Activated CD4-positive, CD25-positive, alpha-beta regulatory T cell treated with anti-CD3 and anti-CD28 coated beads, Interleukin-2, amount 50 U/mL, for 24 hours (primary cell): ENCODE measurements at regions not wholly inside any gene's neighbourhood (a gene's known extent, or its start where the extent isn't known, plus 50 kb on each side); places are given as distances from the start of the nearest gene placed in this dataset.

ENCODE experiments used
- ATAC-seq, 2 donors: fragments of 150-1000 bp; cut with Tn5 transposase; one replicate each; pipeline ENCODE4 v1.10.0; 2021; ENCODE audit warnings: mild to moderate bottlenecking in 1 of 2, moderate library complexity in 1 of 2

DNA sequence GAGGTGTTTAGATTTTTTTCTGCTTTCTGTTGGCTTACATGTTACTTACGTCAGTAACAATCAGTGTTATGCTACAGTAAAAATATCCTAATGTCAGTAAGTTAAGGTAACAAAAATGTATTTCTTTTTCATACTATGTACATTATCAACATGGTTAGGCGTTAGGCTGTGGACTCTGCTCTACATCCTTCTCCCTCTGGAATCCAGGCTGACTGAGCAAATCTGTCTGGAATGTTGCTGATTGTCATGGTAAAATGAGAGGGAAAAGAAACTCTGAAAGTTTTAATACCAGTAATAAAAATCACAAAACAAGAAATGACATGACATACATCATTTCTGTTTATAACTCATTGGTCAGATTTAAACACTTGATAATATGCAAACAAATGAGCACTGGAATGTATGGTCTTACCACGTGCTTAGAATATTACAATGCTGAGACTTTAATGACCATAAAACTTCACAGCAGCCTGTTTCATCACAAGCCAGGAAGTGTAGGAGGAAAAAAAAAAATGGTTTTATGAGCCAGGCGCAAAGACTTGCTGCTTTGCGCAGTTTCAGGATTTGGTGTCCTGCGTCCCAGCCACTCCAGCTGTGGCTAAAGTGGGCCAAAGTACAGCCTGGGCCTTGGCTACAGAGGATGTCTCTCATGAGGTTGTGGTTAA, 252.4 kb downstream of the FSIP2 start:
- ATAC-seq, result no peak

DNA sequence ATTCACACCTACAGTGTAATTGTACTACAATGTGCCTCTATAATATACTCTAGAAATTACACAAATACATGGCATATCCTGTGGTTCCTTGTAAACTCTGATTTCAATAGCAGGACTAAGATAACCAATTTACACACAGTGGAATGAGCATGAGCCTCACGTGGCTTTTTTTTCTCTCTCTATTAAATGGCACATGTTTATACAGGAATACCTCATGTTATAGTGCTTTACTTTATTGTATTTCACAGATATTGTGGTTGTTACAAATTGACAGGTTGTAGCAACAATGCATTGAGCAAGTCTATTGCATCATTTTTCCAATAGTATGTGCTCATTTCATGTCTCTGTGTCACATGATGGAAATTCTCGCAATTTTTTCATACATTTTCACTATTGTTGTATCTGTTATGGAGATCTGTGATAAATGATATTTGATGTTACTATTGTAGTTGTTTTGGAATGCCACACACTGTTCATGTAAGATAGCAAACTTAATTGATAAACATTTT, 260.0 kb downstream of the FSIP2 start:
- ATAC-seq, result no peak

DNA sequence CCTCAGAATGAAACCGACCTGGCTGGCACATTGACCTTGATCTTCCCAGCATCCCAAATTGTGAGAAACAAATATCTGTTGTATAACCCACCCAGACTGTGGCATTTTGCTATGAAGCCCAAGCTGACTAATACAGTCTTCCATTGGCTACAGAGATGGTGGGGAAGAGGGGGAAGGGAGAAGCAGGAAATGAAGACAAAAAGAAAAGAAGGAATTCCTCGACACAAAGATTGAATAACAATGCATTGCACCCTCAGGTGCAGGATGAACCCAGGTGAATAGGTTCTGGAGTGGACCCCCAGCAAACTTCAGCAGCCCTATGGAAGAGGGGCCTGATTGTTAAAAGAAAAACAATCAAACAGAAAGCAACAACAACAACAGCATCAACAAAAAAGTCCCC, 270.7 kb downstream of the FSIP2 start:
- ATAC-seq, result no peak

DNA sequence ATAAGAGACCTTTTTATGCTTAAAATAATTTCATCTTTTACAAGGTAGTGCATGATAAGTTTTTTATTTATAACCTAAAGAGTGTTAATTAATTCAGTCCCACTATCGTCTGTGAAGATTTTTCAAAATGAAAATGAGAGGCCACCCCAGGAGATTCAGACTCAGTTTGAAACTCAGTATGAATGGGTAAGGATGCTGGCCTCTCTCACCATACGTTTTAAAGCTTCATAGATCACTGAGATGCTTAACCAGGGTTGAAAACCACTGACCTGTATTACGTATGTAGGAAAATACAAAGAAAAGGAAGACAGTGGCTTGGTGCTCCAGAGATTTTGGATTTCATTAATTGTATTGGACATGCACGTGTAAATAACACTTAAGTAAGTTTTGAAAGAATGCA, 278.7 kb downstream of the FSIP2 start:
- no peak for ATAC-seq

DNA sequence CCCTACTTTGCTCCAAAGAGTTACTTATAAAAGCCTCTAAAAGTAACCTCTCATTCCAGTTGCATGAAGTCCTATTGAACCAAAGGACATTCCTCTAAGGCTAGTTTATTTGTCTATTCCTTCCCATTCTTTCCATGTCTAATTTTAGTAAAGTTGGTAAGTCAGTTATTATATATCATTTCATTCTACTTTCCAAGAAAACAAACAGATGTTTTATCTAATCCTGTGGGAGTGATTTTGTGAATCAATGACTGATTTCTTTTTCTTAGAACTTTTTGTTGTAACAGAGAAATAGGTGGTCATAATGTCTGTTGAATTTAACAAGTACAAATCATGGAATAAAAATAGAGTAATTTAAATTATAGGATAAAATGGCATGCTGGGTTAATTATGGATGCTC, 286.3 kb downstream of the FSIP2 start:
- ATAC-seq, result no peak

DNA sequence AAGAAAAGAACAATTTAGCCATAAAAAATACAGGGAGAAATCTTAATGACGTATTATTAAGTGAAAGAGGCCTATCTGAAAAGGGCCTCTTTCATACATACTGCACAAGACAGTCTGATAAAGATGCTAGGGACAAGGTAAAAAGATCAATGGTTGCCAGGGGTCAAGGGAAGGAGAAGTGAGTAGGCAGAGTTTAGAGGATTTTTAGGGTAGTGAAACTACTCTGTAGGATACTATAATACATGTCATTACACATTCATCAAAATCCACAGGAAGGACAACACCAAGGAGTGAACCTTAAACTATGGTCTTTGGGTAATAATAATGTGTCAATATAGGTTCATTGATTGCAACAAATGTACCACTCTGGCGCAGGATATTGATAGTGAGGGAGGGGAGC, 289.3 kb downstream of the FSIP2 start:
- no peak for ATAC-seq

DNA sequence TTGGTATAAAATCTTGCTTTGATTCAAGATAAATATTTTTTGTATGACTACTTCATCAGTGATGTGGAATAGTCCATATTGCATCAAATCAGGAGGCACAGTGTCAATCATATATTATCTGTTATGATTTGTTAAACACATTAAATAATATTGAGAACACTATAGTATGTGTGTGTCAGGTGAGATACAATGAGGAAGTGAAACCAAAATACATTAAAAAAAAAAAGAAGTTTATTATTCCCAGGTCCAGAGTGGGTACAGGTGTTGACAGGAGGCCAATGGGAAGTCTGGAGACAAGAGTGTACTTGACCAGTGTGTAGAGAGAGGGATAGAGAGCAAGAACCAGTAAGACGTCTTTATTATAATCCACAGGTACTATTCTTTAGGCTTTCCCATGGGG, 292.6 kb downstream of the FSIP2 start:
- ATAC-seq, result no peak

DNA sequence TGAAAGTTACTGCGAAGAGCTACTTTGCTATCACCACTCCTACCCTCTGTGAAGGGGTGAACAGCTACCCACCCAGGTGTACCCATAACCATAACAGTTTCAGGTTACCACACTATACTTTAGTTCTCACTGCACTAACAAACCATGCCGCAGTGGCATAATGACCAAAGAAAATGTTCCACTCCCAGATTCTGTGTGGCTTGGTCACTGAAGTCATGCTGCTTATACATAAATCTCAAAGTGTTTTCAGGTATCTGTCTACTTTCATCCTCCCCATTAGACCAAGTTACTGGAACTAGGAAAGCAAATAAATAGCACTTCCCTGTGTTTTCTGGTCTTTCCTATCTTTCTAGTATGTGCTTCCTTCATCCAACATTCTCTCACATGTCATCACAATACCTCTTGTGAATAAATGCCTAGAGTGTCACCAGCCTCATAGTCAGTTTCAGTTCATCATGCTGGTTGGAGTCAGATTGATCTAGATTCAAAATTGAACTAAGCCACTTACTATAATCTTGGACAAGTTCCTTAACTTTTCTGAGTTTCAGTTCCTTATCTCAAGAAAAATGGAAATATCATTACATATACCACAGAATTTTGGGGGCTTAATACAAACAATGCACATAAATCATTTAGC, 293.6 kb downstream of the FSIP2 start:
- ATAC-seq, result no peak

DNA sequence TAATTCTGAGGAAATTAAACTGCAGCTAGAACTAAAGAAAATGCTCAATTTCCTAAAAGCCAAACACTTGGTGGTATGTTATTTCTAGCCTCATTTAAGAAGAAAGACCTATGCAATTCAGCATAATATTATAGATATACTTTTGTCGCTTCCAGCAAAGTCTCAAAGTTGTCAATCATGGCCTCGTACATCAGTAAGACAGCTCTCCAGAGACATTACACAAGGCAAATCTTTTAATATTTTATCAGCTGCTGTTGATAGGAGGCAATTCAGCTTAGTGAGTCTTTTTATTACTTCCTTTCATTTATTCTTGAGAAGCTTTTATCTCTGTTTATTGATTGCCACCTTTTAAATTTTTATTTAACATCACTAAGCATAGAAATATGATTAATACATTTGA, 294.3 kb downstream of the FSIP2 start:
- ATAC-seq, result no peak

DNA sequence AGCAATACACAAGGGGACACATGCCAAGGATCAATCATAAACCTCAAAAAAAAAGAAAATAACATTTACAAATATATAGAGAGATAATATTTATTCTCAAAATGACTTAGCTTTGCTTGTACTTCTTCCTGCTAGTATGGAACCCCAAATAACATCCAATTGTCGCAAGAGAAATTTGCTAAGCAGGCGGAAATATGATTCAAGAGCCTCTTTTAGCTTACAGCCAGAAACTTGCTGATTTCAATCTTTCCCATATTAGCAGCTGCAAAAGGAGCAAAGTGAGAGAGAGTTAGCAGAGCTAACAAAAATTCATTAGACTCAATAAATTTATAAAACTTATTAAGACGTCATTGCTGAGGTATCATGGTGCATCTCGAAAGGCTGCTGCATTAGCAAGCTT, 294.9 kb downstream of the FSIP2 start:
- ATAC-seq, result no peak

DNA sequence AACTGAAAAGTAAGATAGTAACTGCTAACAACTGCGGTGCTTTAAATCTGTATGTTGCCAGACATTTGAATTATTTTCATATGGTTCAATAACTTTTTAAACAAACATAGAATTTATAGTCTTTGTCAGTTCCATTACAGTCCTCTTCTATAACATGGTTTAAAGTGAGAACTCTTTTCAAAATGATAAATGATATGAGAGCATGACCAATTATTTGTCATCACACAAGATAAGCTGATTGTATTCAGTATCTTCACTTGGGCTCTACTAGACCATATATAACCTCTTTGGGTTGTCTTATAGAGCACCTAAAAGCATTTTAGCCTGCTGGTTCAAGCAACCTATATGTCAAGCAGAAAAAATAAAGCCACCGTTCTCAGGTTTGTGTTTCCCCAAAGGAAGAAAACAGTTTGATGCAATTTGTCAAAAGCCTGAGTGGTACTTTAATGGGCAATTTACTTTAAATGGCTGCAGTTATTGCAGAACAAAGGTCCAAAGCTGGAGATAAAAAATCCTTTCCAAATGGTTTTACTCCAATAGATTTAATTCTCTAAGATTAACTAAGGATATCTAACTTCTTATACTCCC, 298.4 kb downstream of the FSIP2 start:
- ATAC-seq, result no peak

DNA sequence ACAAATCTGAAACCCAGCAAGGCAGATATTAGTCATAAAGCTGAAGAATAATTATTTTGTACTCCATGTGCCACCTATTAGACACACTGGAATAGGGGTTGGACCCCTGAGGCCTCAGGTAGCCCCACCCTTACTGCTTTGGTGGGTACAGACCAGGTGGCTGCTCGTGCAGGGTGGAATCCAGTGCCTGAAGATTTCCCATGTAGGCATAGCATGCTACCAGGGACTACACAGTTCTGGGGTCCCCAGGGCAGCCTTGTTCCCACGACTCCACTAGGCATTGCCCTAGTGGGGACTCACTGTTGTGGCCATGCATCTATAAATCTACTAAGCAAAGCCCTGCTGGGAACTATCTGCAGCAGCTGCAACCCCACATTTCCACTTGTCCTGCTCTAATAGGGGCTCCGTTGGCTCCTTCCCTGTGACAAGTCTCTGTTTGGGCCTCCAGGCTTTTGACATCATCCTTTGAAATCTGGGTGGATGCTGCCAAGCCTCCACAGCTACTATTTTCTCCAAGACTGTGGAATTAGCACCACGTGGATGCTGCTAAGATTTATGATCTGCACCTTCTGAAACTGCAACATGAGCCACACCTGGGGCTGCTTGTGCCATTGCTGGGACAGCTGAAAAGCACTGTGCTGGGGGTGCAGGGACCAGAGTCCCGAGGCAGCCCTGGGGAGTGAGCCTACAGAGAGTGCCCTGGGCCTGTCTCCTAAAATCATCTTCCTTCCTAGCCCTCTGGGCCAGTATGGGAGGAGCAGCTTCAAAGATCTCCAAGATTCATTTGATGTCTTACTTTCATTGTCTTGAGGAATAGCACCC, 303.8 kb downstream of the FSIP2 start:
- no peak for ATAC-seq

DNA sequence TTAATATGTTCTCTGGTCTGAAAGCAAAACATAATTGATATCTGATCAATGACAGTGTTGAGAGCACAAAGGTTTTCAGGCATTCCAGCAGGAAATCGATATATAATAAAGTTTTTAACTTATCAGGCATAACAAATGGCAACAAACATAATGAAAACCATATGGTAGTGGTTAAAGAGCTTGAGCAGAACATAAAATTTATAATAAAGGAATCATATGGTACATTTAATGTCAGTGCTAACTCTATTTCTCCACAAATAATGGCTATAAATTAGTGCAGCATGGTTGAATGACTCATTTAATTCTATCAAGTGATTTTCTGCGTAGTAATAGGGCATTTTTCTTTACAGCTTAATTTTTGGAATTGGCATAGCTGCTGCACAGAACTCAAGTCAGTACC, 306.2 kb downstream of the FSIP2 start:
- ATAC-seq, result no peak

DNA sequence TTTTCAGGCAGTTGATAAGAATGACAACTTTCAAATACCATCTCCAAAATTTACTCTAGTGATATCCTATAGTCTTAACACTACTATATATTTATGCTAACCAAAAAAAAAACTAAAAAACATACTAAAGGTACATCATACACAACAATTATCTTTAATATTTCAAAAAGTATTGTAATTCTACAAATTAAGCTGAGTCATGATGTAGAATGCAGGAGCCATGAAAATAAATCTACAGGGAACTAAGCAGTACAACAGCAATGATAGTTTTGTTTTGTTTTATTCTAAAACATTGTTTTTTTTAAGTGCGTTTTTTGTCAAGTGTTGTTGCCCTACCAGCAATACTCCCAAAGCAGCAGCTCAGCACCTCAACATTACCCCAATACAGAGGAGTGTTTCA, 314.3 kb downstream of the FSIP2 start:
- no peak for ATAC-seq

DNA sequence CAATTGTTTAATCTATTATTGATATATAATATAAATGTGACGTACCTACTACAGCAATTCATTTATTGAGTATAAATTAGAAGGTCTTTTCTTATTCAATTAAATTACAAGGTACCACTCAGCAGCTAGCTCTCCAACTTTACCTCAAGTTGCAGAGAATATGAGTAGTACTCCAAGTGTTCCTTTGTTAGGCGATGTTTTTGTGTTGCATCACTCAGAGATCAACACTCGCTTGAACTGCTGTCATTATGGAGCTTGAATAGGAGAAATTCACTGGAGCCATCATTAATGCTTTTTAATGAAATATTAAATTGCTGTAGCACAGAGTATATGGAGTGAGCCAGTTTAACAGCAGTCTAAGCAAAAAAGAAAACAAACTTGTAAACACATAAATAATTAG, 320.0 kb downstream of the FSIP2 start:
- ATAC-seq, result no peak

DNA sequence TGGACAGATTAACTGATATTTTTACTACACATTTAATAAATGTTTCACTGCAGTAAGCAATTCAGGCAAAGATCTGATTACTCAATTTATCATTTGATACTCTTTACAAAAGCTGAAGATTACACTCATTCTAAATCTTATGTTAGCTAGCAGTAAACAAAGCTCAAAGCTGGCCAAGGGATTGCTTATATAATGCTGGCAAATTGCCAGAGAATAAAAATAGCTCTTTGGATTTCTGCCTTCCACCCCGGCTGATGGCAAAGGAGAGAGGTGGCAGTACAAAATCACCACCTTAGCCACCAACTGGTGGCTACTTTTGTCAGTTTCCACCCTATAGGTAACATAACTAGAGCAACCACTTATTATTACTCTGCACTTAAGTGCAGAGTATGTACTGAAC, 320.5 kb downstream of the FSIP2 start:
- ATAC-seq, result no peak

DNA sequence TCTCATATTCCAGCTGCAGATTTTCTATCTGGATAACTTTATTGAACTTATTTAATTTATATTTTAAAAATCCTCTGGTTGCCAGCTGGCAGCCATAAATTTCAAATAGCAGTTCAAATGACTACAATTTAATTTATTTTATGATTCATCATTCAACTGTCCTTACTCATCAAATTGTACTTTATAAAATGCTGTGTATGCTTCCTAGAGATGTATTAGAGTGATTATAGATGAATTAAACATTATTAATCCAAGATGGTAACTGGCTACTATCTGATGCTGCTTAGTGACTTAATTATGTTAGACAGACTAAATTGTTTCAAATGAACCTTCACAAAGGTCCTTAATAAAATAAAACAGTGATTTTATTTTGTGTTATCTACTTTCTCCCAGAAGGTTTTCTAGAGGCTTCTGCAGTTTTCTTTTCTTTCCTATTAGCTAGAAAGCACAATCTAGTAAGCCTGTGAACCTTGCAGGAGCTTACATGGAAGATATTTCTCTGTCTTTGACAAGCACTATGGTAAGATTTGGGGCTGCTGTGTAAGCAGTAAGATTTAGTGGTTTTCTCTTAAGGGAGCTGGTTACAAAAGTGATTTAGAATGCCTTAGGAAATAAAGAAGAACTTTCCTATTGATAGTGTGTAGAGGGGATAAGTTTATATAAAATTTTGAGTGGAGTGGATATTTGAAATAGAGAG, 322.3 kb downstream of the FSIP2 start:
- ATAC-seq, result no peak

DNA sequence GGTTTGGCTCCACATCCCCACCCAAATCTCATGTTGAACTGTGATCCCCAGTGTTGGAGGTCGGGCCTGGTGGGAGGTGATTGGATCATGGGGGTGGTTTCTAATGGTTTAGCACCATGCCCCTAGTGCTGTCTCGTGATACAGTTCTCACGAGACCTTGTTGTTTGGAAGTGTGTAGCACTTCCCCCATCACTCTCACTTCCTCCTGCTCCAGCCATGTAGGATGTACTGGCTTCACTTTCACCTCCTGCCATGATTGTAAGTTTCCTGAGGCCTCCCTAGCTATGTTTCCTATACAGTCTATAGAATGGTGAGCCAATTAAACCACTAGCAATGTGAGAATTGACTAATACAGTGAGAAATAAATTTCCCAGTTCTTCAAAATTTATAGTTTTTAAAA, 325.9 kb downstream of the FSIP2 start:
- ATAC-seq, result no peak

DNA sequence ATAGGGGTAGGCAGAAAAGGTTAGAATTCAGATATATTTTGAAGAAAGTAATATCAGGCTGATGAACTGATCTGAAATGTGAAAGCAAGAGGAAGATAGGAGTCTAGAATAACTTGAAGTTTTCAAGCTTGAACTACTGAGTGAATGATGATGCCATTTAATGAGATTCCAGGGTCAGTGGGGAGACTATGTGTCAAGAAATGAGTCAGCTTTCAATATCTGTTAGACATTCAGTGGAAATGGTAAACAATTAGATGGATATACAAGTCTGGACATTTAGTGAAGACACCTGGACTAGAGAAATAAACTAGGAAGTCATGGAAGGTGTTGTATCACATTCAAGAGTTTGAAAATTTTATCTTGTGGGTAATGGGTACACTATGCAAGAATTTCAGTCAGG, 326.9 kb downstream of the FSIP2 start:
- ATAC-seq, result no peak

DNA sequence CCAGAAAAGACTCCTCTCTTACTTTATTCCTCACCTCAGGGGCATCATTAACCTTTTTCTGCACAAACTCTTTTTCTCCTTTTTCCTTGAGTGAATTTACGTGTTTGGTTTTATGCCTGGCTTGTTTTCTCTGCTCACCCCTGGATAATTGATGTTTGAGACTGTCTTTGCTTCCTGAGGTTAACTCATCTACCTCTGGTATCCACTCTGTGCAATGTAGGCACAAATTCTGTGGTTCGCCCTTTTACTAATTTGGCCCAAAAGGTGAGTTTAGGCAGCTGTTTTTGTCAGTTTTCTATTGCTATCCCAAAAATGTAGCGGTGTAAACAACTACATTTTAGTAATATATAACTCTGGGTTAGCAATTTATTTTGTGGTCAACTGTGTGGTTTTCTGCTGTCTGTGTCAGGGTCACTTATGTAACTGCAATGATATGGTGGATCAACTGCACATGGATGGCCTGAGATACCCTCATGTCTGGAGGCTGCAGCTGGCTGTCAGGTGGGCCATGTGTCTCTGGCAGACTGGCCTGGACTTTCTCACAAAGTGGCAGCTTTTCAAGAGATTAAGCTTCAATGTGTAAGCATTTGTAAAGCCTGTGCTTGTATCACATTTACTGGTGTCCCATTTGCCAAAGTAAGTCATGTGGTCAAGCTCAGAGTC, 329.7 kb downstream of the FSIP2 start:
- no peak for ATAC-seq

DNA sequence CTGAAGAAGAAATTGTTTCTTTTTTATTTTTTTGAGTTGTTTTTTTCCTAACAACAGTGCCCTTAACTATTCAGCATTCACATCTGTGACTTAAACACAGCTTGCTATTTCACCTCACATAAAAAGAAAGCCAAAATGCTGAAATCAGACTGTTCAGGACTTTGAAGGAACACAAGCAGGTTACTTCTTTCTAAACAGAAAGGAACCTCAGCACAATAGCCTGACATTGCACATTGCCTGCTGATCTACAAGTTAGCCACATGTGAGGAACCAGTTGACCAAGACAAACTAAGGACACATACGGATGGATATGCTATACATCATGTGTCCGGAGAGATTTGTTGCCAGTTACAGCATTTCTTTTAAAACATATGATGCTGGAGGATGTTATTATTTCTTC, 331.1 kb downstream of the FSIP2 start:
- ATAC-seq, result no peak

DNA sequence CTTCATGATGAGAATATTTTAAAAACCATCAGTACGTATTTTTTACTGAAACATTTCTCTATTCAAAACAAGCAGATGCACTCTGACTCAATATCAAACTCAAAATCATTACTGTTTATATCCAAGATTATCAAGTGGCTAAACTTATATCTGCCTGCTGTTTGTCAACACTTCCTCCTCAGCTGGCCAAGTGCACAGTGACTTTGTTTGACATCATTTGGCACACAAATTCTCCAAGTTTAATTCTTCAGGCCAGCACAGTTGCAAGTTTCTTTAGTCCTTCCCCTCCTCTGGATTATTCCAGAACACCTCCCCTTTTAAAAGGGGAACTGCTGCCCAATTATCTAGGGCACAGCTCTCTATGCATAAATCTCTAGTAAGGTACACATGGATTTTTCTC, 346.6 kb downstream of the FSIP2 start:
- ATAC-seq, result no peak
